ENCODE measurements at regions not wholly inside any gene's neighbourhood (a gene's known extent, or its start where the extent isn't known, plus 50 kb on each side); places are given as distances from the start of the nearest gene placed in this dataset.

DNA sequence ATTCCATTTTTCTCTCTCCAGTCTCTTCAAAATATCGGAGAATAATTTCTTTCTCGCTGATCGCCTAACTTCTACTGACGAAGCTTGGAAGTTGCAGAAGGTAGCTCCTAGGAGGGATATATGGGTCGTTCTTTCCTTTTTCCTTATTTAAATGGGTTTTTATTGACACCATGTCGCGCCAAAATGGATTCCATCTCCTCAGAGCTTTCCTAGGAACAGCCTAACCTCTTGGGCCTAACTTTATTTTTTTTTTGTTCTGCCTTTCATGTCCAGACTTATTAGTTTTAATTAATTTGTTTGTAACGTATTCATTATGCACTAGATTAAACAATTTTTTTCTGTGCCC lies 92.0 kb upstream of the XIST start:
- ATAC-seq (no peak), DNase-seq (ENCODE audit: low spot score) (no peak)
- peak overlapping the region; percentile 93 for H3K4me3 Mint-ChIP-seq
- ChIA-PET POLR2A (no interaction called here), CTCF (no interaction called here)
- peaks cover 20% of the 10 kb centered on the region for H3K4me1 Mint-ChIP-seq
- peaks cover 12% of the 10 kb centered on the region for H3K36me3 Mint-ChIP-seq
- no peaks in the 10 kb centered on the region for H3K9me3 Mint-ChIP-seq
- TF ChIP-seq, protein P1, sequence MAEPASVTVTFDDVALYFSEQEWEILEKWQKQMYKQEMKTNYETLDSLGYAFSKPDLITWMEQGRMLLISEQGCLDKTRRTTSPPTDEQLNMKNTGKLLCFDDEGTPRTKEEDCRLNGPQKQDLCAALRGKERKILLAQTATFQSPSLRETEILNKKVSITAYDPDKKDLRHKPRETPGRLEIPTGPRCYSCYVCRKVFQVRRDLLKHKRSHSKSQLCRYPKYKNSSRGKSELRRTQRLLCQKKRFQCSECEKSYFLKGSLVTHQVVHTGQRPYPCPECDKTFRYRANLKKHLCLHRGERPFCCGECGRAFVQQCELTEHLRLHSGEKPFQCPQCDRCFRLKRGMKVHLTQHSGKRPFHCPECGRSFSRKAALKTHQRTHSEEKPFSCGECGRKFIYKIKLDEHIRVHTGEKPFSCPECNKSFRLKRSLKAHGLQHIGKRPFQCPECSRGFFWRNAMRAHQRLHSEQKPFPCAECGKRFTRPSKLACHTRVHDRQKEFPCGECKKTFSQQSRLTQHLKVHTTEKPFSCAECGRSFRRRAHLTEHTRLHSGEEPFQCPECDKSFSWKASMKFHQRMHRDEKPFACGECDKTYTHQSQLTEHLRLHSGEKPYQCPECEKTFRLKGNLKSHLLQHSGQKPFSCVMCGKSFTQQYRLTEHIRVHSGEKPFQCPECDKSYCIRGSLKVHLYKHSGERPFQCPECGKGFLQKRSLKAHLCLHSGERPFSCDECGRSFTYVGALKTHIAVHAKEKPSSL (CRISPR knock-in tag; conservative IDR thresholded peaks at IDR 0.05): no peak
- TF ChIP-seq, protein P2, sequence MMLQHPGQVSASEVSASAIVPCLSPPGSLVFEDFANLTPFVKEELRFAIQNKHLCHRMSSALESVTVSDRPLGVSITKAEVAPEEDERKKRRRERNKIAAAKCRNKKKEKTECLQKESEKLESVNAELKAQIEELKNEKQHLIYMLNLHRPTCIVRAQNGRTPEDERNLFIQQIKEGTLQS (CRISPR knock-in tag; conservative IDR thresholded peaks at IDR 0.05): no peak
- no peak for TF ChIP-seq JUN (CRISPR knock-in tag; IDR thresholded peaks at IDR 0.05)
- TF ChIP-seq NR2C2 (CRISPR knock-in tag; IDR thresholded peaks at IDR 0.05): no peak
- peak overlapping the region; percentile 98 for H3K27ac Mint-ChIP-seq
- H3K27me3 Mint-ChIP-seq (ENCODE audit: low read depth): no peaks in the 10 kb centered on the region

DNA sequence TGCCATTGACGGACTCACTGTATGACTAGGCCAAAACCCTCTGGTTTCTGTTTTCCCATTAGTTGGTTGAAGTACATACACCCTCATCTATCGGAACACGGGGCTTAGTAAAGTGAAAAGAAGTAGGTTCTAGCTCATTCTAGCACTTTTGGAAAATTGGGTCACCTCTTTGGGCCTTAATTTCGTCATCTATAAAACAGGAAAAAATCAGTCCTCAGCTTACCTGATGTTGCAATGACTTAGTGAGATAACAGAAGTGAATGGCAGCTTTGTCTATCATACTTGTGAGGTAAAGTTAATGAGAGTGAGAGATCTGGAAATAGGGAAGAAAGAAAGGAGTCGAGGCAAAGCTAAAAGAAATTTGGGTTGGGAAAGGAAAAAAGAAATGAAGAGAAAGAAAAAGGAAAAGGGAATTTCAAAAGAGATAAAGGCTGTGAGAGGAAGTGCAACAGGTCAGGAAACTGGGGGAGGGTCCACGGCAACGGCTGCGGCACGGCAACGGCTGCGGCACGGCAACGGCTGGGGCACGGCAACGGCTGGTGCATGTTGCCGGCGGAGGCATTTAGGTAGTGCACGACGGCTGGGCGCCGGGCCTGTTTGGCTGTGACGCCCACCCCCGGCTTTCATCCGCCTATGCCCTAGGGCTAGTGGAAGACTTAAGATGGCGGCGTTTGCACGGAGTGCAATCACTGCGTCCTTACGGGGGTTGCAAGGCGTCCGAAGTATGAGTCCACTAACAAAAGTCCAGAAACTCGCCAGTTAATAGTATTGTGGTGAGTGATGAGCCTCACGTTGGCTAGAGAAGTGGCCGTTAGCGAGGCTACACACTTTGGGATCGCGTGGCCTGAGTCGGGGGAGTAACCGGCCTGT lies 91.4 kb upstream of the XIST start:
- peak; percentile 80 for DNase-seq (ENCODE audit: low spot score)
- Mint-ChIP-seq H3K27me3 (ENCODE audit: low read depth) (no peaks in the 10 kb centered on the region), H3K4me3 (peak overlapping the region; percentile 93), H3K36me3 (peaks cover 9% of the 10 kb centered on the region), H3K4me1 (peaks cover 20% of the 10 kb centered on the region), H3K27ac (peak overlapping the region; percentile 98), H3K9me3 (no peaks in the 10 kb centered on the region)
- ChIA-PET POLR2A (no interaction called here), CTCF (interaction anchor here (0.9 kb wide), 1 partner anchor 72 kb away, joined by 4 read pairs; no protein-coding TSS in a partner anchor)
- ATAC-seq: peak; percentile 98
- TF ChIP-seq, protein P3, sequence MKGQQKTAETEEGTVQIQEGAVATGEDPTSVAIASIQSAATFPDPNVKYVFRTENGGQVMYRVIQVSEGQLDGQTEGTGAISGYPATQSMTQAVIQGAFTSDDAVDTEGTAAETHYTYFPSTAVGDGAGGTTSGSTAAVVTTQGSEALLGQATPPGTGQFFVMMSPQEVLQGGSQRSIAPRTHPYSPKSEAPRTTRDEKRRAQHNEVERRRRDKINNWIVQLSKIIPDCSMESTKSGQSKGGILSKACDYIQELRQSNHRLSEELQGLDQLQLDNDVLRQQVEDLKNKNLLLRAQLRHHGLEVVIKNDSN (CRISPR knock-in tag; IDR thresholded peaks at IDR 0.05): 0 out of 2 replicates have a peak, but pooled peaks have one; percentile 23
- TF ChIP-seq, protein P4, sequence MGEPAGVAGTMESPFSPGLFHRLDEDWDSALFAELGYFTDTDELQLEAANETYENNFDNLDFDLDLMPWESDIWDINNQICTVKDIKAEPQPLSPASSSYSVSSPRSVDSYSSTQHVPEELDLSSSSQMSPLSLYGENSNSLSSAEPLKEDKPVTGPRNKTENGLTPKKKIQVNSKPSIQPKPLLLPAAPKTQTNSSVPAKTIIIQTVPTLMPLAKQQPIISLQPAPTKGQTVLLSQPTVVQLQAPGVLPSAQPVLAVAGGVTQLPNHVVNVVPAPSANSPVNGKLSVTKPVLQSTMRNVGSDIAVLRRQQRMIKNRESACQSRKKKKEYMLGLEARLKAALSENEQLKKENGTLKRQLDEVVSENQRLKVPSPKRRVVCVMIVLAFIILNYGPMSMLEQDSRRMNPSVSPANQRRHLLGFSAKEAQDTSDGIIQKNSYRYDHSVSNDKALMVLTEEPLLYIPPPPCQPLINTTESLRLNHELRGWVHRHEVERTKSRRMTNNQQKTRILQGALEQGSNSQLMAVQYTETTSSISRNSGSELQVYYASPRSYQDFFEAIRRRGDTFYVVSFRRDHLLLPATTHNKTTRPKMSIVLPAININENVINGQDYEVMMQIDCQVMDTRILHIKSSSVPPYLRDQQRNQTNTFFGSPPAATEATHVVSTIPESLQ (CRISPR knock-in tag; IDR thresholded peaks at IDR 0.05): no peak
- no peak for TF ChIP-seq GRHL2 (CRISPR knock-in tag; IDR thresholded peaks at IDR 0.05; ENCODE audit: insufficient replicate concordance, severe bottlenecking)
- peak; percentile 84 for TF ChIP-seq MYBL2 (CRISPR knock-in tag; IDR thresholded peaks at IDR 0.05)
- TF ChIP-seq, protein P5, sequence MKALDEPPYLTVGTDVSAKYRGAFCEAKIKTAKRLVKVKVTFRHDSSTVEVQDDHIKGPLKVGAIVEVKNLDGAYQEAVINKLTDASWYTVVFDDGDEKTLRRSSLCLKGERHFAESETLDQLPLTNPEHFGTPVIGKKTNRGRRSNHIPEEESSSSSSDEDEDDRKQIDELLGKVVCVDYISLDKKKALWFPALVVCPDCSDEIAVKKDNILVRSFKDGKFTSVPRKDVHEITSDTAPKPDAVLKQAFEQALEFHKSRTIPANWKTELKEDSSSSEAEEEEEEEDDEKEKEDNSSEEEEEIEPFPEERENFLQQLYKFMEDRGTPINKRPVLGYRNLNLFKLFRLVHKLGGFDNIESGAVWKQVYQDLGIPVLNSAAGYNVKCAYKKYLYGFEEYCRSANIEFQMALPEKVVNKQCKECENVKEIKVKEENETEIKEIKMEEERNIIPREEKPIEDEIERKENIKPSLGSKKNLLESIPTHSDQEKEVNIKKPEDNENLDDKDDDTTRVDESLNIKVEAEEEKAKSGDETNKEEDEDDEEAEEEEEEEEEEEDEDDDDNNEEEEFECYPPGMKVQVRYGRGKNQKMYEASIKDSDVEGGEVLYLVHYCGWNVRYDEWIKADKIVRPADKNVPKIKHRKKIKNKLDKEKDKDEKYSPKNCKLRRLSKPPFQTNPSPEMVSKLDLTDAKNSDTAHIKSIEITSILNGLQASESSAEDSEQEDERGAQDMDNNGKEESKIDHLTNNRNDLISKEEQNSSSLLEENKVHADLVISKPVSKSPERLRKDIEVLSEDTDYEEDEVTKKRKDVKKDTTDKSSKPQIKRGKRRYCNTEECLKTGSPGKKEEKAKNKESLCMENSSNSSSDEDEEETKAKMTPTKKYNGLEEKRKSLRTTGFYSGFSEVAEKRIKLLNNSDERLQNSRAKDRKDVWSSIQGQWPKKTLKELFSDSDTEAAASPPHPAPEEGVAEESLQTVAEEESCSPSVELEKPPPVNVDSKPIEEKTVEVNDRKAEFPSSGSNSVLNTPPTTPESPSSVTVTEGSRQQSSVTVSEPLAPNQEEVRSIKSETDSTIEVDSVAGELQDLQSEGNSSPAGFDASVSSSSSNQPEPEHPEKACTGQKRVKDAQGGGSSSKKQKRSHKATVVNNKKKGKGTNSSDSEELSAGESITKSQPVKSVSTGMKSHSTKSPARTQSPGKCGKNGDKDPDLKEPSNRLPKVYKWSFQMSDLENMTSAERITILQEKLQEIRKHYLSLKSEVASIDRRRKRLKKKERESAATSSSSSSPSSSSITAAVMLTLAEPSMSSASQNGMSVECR (CRISPR knock-in tag; IDR thresholded peaks at IDR 0.05; ENCODE audit: borderline replicate concordance): peak; percentile 59; the same call in 1 of the 2 replicates
- TF ChIP-seq ZNF416 (CRISPR knock-in tag; IDR thresholded peaks at IDR 0.05): no peak
- TF ChIP-seq FOXK1 (CRISPR knock-in tag; IDR thresholded peaks at IDR 0.05): peak; percentile 83
- TF ChIP-seq CREM (CRISPR knock-in tag; IDR thresholded peaks at IDR 0.05): peak; percentile 75
- peak; percentile 84 for TF ChIP-seq SP1 (CRISPR knock-in tag; conservative IDR thresholded peaks at IDR 0.05)
- peak; percentile 55 for TF ChIP-seq FOXP1 (CRISPR knock-in tag; IDR thresholded peaks at IDR 0.05; ENCODE audit: borderline replicate concordance)
- TF ChIP-seq, protein P6, sequence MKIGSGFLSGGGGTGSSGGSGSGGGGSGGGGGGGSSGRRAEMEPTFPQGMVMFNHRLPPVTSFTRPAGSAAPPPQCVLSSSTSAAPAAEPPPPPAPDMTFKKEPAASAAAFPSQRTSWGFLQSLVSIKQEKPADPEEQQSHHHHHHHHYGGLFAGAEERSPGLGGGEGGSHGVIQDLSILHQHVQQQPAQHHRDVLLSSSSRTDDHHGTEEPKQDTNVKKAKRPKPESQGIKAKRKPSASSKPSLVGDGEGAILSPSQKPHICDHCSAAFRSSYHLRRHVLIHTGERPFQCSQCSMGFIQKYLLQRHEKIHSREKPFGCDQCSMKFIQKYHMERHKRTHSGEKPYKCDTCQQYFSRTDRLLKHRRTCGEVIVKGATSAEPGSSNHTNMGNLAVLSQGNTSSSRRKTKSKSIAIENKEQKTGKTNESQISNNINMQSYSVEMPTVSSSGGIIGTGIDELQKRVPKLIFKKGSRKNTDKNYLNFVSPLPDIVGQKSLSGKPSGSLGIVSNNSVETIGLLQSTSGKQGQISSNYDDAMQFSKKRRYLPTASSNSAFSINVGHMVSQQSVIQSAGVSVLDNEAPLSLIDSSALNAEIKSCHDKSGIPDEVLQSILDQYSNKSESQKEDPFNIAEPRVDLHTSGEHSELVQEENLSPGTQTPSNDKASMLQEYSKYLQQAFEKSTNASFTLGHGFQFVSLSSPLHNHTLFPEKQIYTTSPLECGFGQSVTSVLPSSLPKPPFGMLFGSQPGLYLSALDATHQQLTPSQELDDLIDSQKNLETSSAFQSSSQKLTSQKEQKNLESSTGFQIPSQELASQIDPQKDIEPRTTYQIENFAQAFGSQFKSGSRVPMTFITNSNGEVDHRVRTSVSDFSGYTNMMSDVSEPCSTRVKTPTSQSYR (CRISPR knock-in tag; IDR thresholded peaks at IDR 0.05): 0 out of 2 replicates have a peak, but pooled peaks have one; percentile 52
- peak; percentile 73 for TF ChIP-seq GABPB1 (CRISPR knock-in tag; IDR thresholded peaks at IDR 0.05)
- TF ChIP-seq, protein P7, sequence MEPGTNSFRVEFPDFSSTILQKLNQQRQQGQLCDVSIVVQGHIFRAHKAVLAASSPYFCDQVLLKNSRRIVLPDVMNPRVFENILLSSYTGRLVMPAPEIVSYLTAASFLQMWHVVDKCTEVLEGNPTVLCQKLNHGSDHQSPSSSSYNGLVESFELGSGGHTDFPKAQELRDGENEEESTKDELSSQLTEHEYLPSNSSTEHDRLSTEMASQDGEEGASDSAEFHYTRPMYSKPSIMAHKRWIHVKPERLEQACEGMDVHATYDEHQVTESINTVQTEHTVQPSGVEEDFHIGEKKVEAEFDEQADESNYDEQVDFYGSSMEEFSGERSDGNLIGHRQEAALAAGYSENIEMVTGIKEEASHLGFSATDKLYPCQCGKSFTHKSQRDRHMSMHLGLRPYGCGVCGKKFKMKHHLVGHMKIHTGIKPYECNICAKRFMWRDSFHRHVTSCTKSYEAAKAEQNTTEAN (CRISPR knock-in tag; IDR thresholded peaks at IDR 0.05): 0 out of 2 replicates have a peak, but pooled peaks have one; percentile 67
